ENCODE measurements at regions not wholly inside any gene's neighbourhood (a gene's known extent, or its start where the extent isn't known, plus 50 kb on each side); places are given as distances from the start of the nearest gene placed in this dataset.

- in situ Hi-C loops (cut with MboI; ENCODE audit: low pct_ligation_motif_present in 1 of 4, low pct_unique_long_range_greater_than_20kb in 1 of 4, low sequenced_read_pairs in 3 of 4) = no loop called here
- no peak overlapping the region for H3K4me3 ChIP-seq
Measured at GRCh38 chr9:78903581-78903980, 606.7 kb downstream of the PSAT1 start.

GRCh38 chr9:78904686-78905085, 607.8 kb downstream of the PSAT1 start:
- Histone ChIP-seq H3K9me3 (no peaks in the 10 kb centered on the region), H3K4me3 (no peak overlapping the region), H3K27me3 (no peaks in the 10 kb centered on the region), H3K27ac (no peak overlapping the region), H3K4me1 (no peaks in the 10 kb centered on the region), H3K36me3 (no peaks in the 10 kb centered on the region)
- no peak for TF ChIP-seq EP300 (IDR thresholded peaks at IDR 0.05; ENCODE audit: low read depth)
- TF ChIP-seq POLR2A (IDR thresholded peaks at IDR 0.05) = no peak
- TF ChIP-seq CTCF (IDR thresholded peaks at IDR 0.05) = no peak
- no peak for TF ChIP-seq POLR2AphosphoS5 (IDR thresholded peaks at IDR 0.05)
- DNase-seq = no peak
- intact Hi-C loops (cut with DNase I; ENCODE audit: low total_unique reads) (no loop called here), in situ Hi-C loops (cut with MboI; ENCODE audit: low pct_ligation_motif_present in 1 of 4, low pct_unique_long_range_greater_than_20kb in 1 of 4, low sequenced_read_pairs in 3 of 4) (no loop called here)

More at GRCh38 chr9:78903581-78903980, 606.7 kb downstream of the PSAT1 start:
- Histone ChIP-seq H3K9me3 (no peaks in the 10 kb centered on the region), H3K4me1 (no peaks in the 10 kb centered on the region), H3K27me3 (no peaks in the 10 kb centered on the region), H3K27ac (no peak overlapping the region), H3K36me3 (no peaks in the 10 kb centered on the region)
- no peak for DNase-seq
- intact Hi-C loops (cut with DNase I; ENCODE audit: low total_unique reads) = no loop called here
- TF ChIP-seq POLR2A (IDR thresholded peaks at IDR 0.05) (no peak), CTCF (IDR thresholded peaks at IDR 0.05) (no peak), EP300 (IDR thresholded peaks at IDR 0.05; ENCODE audit: low read depth) (no peak), POLR2AphosphoS5 (IDR thresholded peaks at IDR 0.05) (no peak)

DNA sequence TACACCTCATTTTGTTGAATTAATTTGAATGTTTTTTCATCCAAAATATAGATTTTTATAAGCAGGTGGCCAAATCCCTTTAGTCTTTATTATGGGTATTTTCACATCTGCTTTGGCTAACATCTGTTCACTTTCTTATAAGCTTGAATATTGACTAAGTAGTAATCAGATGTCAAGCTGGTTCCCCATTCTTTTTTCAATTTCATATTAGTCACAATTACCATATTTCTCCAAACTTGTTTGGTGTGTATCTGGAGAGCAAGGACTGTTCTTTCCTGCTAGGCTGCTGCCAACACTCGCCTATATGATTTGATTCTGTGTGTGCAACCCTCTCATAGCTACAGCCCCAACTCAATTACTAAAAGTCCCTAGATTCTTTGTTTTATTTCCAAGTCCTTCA, 608.5 kb downstream of the PSAT1 start:
- DNase-seq = no peak
- Histone ChIP-seq H3K9me3 (no peaks in the 10 kb centered on the region), H3K4me3 (no peak overlapping the region), H3K27ac (no peak overlapping the region), H3K4me1 (no peaks in the 10 kb centered on the region), H3K36me3 (no peaks in the 10 kb centered on the region), H3K27me3 (no peaks in the 10 kb centered on the region)
- in situ Hi-C loops (cut with MboI; ENCODE audit: low pct_ligation_motif_present in 1 of 4, low pct_unique_long_range_greater_than_20kb in 1 of 4, low sequenced_read_pairs in 3 of 4) = no loop called here
- TF ChIP-seq EP300 (IDR thresholded peaks at IDR 0.05; ENCODE audit: low read depth) (no peak), POLR2AphosphoS5 (IDR thresholded peaks at IDR 0.05) (no peak), POLR2A (IDR thresholded peaks at IDR 0.05) (no peak), CTCF (IDR thresholded peaks at IDR 0.05) (no peak)
- 89% methylated on average over 1 of the region's 1 CpG; no CpG with 5 or more reads in 1 of the 2 donors for WGBS, 2 donors (ENCODE audit: low coverage in 1 of 2)
- intact Hi-C loops (cut with DNase I; ENCODE audit: low total_unique reads) = no loop called here

DNA sequence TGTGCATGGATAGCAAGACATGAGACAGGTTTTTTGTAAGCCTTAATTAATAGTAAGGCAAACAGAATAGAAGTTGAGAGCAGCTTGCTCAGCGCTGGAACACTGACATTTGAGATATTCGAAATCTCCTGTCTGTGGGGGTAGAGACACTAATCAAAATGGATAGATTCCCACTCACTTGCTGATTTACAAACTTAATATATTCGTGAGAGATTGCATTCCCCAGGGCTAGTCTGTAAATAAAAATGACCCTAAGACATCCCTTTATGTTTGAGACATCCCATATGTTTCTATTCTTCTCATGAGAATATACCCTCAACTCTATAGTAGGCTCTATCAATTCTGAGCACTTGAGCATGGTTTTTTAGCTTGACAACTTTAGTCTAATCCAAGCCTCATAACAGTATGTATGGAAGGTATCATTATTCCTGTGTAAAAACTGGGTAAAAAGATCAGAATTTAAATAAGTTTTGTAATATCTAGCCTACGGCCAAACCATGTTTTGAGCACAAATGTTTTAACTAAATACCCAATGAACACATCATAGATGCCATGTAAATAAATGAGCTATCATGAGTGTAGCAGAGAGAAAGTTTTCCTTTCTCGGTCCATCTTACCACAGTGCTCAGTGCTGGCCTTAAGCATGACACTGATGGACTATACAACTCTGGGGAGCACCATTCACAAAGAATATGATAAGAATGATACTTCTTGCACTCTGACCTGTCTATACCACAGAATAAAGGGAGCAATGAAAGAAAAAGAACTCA, 609.2 kb downstream of the PSAT1 start:
- in situ Hi-C loops (cut with MboI; ENCODE audit: low pct_ligation_motif_present in 1 of 4, low pct_unique_long_range_greater_than_20kb in 1 of 4, low sequenced_read_pairs in 3 of 4) (no loop called here), intact Hi-C loops (cut with DNase I; ENCODE audit: low total_unique reads) (loop anchor here (1.0 kb wide), 1 partner anchor 38 kb away; no protein-coding TSS in a partner anchor)
- Histone ChIP-seq H3K27ac (no peak overlapping the region), H3K9me3 (no peaks in the 10 kb centered on the region), H3K36me3 (no peaks in the 10 kb centered on the region), H3K27me3 (no peaks in the 10 kb centered on the region), H3K4me1 (no peaks in the 10 kb centered on the region), H3K4me3 (no peak overlapping the region)
- no peak for DNase-seq
- no peak for TF ChIP-seq POLR2AphosphoS5 (IDR thresholded peaks at IDR 0.05)
- no peak for TF ChIP-seq CTCF (IDR thresholded peaks at IDR 0.05)
- TF ChIP-seq EP300 (IDR thresholded peaks at IDR 0.05; ENCODE audit: low read depth) = no peak
- TF ChIP-seq POLR2A (IDR thresholded peaks at IDR 0.05) = no peak
- 56 to 60% methylated on average over 4 to 5 of the region's 5 CpGs for WGBS, 2 donors (ENCODE audit: low coverage in 1 of 2)

Measured in transverse colon (tissue), 4 donors.